Adrenal gland (tissue), 9 donors: ENCODE measurements at regions not wholly inside any gene's neighbourhood (a gene's known extent, or its start where the extent isn't known, plus 50 kb on each side); places are given as distances from the start of the nearest gene placed in this dataset.

ENCODE experiments used
- DNase-seq, 7 donors: peaks; one replicate each; pipeline ENCODE4 v3.0.0-alpha.2; 2019 to 2020
- H3K27ac ChIP-seq, 5 donors: fragments of 200-600 bp; sonication (generic) in 4 of 5; 1 replicate in 3 of 5; 2 replicates in 2 of 5; pipeline versions ENCODE4 v1.5.1 to v1.8.0; 2016 to 2020; ENCODE audit warnings: mild to moderate bottlenecking in 1 of 5
- H3K27me3 ChIP-seq: fragments of 200-600 bp; 2 replicates; pipeline ENCODE4 v1.8.0; 2021
- H3K36me3 ChIP-seq, 2 donors: fragments of 200-600 bp; replicated peaks in 1 of 2; 1 replicate in 1 of 2; 2 replicates in 1 of 2; pipeline versions ENCODE4 v1.5.1 to v1.8.0; 2018 to 2022
- H3K4me1 ChIP-seq, 2 donors: fragments of 200-600 bp; replicated peaks in 1 of 2; 1 replicate in 1 of 2; 2 replicates in 1 of 2; pipeline versions ENCODE4 v1.5.1 to v1.8.0; 2018 to 2021
- H3K4me3 ChIP-seq, 4 donors: fragments of 200-600 bp; sonication (generic) in 3 of 4; one replicate each; pipeline ENCODE4 v1.5.1; 2016 to 2018
- H3K9me3 ChIP-seq, 3 donors: fragments of 200-600 bp; sonication (generic) in 1 of 3; replicated peaks in 1 of 3; 1 replicate in 2 of 3; 2 replicates in 1 of 3; pipeline versions ENCODE4 v1.5.1 to v1.8.0; 2016 to 2021
- CTCF ChIP-seq, 6 experiments: fragments of 450-650 bp in 4 of 6; fragments of 200-600 bp in 2 of 6; sonication (generic) in 1 of 6; IDR thresholded peaks; 1 replicate in 5 of 6; 2 replicates in 1 of 6; pipeline versions ENCODE4 v1.5.1 to v1.8.0; 2016 to 2021; ENCODE audit warnings: antibody characterized with exemption in 6 of 6, mild to moderate bottlenecking in 2 of 6, moderate library complexity in 1 of 6
- POLR2A ChIP-seq, 2 donors: fragments of 450-650 bp; IDR thresholded peaks; one replicate each; pipeline ENCODE4 v1.6.1; 2017; ENCODE audit warnings: antibody characterized with exemption in 2 of 2, mild to moderate bottlenecking in 2 of 2, moderate library complexity in 1 of 2
- WGBS, 4 donors: extraction: QIAGEN DNeasy Blood & Tissue Kit in 2 of 4; methylation state at CpG; one replicate each; pipeline versions ENCODE4 v1.1.5 to v1.1.7; 2013 to 2017; 5-methylcytosine and 5-hydroxymethylcytosine counted together
- intact Hi-C, 2 donors: fragments of 100-400 bp; cut with DNase I; formaldehyde crosslinking; loops; one replicate each; pipeline versions ENCODE4 v1.14.1 to v1.15.0; 2022 to 2023
- donor health status: healthy with polysubstance abuse.
- donor health status: Bipolar disorder and iron deficiency.
- donor health status: DM: yes; HTN: yes; CAD: no.
- donor health status: DM: no; HTN: no; CAD: no.
- donor health status: DM: no; HTN: no; CAD: no.

- Histone ChIP-seq H3K9me3 (no peaks in the 10 kb centered on the region), H3K27me3 (peaks cover 7% of the 10 kb centered on the region), H3K27ac (no peak overlapping the region), H3K4me3 (no peak overlapping the region), H3K4me1 (no peaks in the 10 kb centered on the region), H3K36me3 (no peaks in the 10 kb centered on the region)
- TF ChIP-seq POLR2A (IDR thresholded peaks at IDR 0.05) (no peak), CTCF (IDR thresholded peaks at IDR 0.05) (no peak)
- WGBS, 4 donors, result 65 to 72% (median 67%) methylated on average over 18 of the region's 18 CpGs
- peak in 2 of 7 donors; percentile 2 to 5 for DNase-seq
- intact Hi-C loops, result no loop called here
These were observed 60.0 kb upstream of the DIO3 start for GRCh38 chr14:101501341-101501740.

- 69 to 78% (median 74%) methylated on average over 14 to 15 of the region's 15 CpGs for WGBS, 4 donors
- no peak for TF ChIP-seq CTCF (IDR thresholded peaks at IDR 0.05)
- no peak for TF ChIP-seq POLR2A (IDR thresholded peaks at IDR 0.05)
- Histone ChIP-seq H3K4me3 (no peak overlapping the region), H3K27me3 (peaks cover 7% of the 10 kb centered on the region), H3K27ac (no peak overlapping the region), H3K9me3 (no peaks in the 10 kb centered on the region), H3K36me3 (no peaks in the 10 kb centered on the region), H3K4me1 (no peaks in the 10 kb centered on the region)
- peak in 2 of 7 donors; percentile 6 to 7 for DNase-seq
- intact Hi-C loops, result no loop called here
These were observed 59.3 kb upstream of the DIO3 start for GRCh38 chr14:101501858-101502615.

- Histone ChIP-seq H3K9me3 (no peaks in the 10 kb centered on the region), H3K27ac (no peak overlapping the region), H3K36me3 (no peaks in the 10 kb centered on the region), H3K27me3 (peaks cover 7% of the 10 kb centered on the region), H3K4me1 (no peaks in the 10 kb centered on the region), H3K4me3 (no peak overlapping the region)
- TF ChIP-seq CTCF (IDR thresholded peaks at IDR 0.05), result no peak
- no peak for TF ChIP-seq POLR2A (IDR thresholded peaks at IDR 0.05)
- peak in 3 of 7 donors; percentile 3 to 9 (median 7) for DNase-seq
- 86 to 92% (median 90%) methylated on average over 13 to 18 of the region's 18 CpGs for WGBS, 4 donors
- intact Hi-C loops, result no loop called here
These were observed 58.4 kb upstream of the DIO3 start for GRCh38 chr14:101502761-101503392.

- intact Hi-C loops, result no loop called here
- H3K27me3 ChIP-seq, result peaks cover 7% of the 10 kb centered on the region
- peak in 2 of 7 donors; percentile 2 to 3 for DNase-seq
- WGBS, 4 donors, result 86 to 96% (median 94%) methylated on average over 11 to 14 of the region's 14 CpGs
- H3K27ac ChIP-seq, result no peak overlapping the region
- H3K9me3 ChIP-seq, result no peaks in the 10 kb centered on the region
- no peaks in the 10 kb centered on the region for H3K36me3 ChIP-seq
- no peak for TF ChIP-seq POLR2A (IDR thresholded peaks at IDR 0.05)
- no peak for TF ChIP-seq CTCF (IDR thresholded peaks at IDR 0.05)
- no peak overlapping the region for H3K4me3 ChIP-seq
- H3K4me1 ChIP-seq, result no peaks in the 10 kb centered on the region
These were observed 57.7 kb upstream of the DIO3 start for GRCh38 chr14:101503431-101504095.
